NCI-H748 treated with DMSO at 0.1 percent for 48 hours (cell line): ENCODE measurements at regions not wholly inside any gene's neighbourhood (a gene's known extent, or its start where the extent isn't known, plus 50 kb on each side); places are given as distances from the start of the nearest gene placed in this dataset.

Experiments
- DNase-seq: peaks from one replicate; lab custom pipeline; 2025; lab: John Stamatoyannopoulos, UW

DNA sequence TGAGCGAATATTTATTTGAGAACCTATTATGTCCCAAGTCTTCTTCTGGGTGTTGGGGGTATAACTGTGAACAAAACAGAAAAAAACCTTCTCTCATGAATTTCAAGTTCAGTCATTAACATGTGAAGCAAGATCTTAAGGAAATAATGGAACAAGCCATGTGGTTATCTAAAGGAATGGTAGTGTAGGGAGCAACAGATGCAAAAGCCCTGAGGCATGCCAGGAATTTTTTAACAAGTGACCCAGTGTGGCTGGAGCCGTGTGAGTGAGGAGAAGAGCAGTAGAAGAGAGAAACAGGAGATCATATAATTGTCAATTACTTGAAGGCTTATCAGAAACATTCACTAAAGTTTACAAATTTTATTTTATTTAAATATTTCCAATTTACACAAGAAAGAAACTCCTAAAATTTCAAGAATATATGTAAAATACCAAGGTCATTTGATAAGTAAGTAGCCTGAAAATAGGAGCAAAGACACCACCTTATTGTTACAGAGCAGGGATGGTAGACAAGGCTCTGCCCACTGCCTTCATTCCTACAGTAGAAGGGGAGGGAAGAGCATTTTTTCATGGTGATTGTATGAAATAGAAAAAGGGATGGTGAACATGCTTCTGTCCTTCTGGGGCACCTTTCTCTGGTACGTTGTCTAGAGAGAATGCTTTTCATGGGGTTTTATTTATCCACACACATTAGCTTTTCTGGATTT, 345.1 kb downstream of the PLOD2 start:
- DNase-seq: no peak

DNA sequence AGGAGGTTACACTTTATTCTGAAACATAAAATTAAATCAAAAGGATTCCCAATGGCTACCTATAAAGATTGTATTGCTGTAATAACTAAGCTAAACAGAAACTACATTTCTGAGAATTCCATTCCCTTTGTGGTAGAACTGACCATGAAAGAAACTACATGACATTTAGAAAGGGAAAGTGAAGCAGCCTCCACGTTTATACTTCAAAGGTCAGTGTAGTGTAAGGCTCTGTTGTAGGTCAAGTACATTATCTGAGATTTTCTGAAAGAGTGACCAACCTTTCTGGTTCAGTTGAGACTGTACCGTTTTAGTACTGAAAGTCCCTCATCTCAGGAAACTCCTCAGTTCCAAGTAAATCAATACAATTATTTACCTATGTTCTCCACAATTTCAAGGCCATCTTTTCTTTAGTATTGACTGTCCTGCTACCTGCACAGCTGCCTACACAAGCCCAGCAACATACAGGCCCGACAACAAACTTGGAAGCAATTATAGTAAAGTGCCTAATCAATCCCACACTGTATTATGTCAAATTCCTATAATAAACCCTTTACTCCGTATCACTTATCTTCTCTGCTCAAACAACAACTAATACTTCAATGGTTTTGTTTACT, 343.0 kb downstream of the PLOD2 start:
- no peak for DNase-seq

DNA sequence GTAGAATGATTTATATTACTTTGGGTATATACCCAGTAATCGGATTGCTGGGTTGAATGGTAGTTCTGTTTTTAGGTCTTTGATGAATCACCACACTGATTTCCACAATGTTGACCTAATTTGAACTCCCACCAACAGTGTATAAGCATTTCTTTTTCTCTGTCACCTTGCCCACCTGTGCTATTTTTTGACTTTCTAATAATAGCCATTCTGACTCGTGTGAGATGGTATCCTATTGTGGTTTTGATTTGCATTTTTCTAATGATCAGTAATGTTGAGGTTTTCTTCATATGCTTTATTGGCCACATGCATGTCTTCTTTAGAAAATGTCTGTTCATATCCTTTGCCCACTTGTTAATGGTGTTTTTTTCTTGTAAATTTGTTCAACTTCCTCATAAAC, 340.8 kb downstream of the PLOD2 start:
- DNase-seq: no peak

DNA sequence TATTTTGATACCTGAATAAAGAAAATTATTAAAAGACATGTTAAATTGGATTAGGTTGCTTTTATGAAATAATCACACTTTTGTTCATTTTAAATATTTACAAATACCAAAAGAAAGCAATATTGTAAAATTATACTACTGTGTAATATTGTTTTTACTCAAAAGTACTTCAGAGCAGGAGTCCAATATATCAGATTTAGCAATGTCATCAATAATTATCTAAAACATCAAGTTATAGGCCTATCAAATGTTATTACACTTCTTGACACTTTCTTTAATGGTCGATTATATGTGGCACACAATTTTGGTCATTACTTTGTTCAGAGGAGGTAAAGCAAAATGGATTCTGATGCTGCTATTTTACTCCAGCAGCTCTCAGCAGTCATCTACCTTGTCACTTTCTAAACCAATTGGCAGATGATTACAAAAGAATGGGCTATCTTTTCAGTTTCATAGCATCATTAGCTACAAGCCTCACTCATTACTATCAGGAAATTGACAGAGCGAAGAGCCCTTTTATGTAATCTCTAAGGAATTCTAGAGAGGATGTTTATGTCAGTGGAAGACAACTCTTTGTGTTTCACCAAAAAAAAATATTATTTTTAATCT, 318.6 kb downstream of the PLOD2 start:
- no peak for DNase-seq

DNA sequence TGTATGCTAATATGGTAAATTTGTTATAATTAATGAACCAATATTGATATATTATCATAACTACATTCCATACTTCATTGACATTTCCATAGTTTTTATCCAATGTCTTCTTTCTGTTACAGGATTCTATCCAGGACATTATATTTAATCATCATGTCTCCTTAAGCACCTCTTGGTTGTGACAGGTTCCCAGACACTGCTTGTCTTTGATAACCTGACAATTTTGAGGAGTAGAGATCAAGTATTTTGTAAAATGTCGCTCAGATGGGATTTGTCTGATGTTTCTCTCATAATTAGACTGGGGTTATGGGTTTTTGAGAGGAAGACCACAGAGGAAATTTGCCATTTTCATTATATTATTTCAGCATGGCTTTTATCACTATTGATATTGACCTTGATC, 317.4 kb downstream of the PLOD2 start:
- no peak for DNase-seq

DNA sequence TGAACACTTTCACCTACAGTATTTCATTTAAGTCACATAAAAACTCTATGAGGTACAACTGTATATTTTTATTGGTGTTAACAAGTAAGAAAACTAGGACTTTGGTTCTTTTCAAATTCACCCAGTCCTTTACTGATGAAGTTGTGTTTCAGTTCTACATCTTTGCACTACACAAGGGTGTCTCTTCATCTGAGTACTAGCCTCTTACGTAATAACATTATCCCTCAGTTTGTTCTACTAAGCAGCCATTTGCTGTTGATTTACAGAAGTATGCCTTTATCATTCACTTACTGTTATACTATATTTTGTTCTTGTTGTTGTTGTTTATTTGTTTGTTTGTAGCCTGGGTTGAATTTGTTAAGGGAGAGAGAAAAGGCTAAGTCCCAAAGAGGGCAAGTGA, 311.9 kb downstream of the PLOD2 start:
- no peak for DNase-seq

DNA sequence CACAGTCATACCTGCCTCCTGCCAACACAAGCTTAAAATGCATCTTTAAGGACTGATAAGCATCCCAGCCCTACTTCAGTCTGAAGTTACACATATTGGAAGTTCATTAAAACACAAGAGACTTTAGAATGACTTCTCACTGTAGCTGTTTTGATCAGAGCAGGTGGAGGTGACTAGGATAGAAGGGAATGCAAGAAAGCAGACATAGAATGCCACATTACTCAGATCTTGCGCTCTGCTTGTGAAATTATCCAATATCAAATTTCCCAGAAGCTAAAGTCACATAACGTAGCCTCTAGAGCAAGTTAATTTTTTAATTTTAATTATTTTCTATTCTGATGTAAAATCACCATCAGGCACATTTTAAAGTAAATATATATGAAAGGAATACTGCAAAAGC, 306.5 kb downstream of the PLOD2 start:
- no peak for DNase-seq

DNA sequence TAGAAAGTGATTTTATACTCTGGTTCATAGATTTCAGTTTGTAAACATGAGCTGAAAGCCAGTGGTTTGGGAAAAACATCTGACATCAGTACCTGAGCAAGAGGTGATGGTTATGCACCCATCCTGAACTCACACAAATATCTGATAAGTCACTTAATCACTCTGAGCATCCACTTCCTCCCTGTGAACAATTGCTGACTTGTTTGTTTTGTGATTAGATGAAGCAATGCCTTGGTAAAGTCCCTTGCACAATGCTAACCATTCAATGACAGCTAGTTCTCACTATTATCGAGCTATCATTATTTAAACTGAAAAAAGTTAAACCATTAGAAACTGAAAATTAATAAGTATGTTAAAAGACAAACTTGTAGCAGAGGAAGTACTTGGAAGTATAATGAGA, 303.0 kb downstream of the PLOD2 start:
- peak; percentile 22 for DNase-seq

DNA sequence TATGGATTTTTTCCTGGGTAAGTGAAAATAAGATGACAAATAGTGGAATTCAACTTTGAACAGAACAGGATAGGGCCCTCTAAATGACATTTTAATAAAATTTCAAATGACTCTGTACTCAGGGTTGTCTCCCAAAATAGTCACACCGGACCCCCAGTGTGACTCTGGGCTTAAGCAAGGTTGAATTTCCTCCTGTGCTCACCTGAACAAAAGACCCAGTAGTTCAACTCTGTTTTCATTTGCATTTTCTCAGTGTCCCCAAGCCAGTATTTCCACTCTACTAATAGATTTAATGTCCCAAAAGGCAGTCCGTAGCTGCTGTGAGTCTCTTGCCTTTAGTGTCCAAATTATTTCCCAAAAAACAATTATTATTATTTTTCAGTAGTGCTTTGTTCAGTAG, 296.6 kb downstream of the PLOD2 start:
- DNase-seq: no peak

DNA sequence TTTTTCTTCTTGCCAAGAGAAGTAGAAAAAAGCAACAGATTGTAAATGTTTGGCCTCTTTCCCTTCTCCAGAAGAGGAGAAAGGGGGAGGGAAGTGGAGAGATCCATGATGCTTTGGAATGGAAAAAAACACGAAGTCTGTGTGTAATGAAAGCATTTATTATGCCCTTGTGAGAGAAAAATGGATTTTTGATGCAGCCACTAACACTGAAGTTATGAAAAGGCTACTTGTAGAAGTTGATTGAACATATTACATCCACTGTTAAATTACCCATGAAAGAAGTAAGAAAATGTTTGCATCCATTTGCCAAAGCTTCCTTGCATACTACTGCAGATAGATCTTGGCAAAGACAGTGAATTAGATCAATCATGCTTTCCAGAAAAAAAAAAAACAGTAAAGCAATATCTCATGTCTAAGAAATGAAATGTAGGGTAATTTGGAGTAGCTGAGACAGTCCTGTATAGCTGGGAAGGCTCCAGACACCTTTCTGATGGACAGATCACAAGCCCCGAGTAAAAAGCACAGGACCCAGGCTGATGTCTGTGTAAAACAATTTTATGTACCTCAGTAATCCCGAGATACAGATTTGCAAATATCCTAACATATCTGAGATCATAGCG, 295.5 kb downstream of the PLOD2 start:
- DNase-seq: no peak

DNA sequence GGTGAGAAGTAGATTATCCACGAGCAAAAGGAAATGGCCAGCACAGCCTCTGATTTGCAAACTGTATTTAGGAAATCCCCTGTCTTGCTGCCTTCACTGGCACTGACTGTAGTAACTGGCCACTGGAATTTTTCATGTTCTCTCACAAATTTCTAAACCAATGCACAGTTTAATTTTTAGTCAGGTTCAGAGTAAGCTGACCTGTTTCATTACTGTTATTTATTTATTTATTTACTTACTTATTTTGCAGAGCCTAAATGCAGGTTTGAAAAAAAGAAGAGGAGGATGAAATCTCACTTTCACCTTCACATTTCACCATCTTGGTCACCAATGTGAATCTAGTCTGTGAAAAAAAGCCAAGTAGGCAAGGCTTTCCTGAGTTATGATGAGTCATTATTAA, 291.0 kb downstream of the PLOD2 start:
- no peak for DNase-seq

DNA sequence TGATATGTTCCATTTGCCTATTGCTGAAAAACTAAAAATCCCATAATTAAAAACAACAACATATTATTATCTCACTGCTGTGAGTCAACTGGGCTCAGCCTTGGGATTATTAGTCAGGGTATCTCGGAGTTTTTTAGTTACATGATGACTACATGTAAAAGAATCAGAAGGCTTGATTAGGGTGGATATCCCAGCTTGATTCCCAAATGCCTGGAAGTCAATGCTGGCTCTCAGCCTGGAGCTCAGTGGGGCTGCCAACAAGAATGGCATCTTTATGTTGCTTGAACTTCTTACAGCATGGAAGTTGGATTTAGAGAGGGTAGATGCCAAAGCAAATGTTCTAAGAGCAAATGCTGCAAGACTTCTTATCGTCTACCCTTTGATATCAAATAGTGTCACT, 278.5 kb downstream of the PLOD2 start:
- no peak for DNase-seq

DNA sequence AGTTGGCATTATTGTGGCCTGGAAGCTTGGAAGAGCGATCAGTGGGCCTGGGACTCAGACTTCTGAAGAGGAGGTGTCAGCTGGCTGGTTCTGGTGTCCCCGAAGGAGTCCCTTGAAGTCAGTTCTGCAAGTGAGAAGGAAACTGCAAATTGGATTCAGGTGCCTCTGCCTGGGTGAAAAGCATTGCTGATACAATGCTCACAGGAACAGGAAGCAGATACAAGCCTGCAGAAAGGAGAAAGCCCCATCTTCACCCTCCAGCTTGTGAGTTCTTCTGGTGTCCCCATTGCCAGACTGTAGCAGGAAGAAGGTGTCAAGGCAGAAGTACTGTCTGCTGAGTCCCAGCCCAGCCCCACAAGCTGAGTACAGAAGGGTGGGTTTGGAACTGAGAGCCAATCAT, 271.3 kb downstream of the PLOD2 start:
- no peak for DNase-seq

DNA sequence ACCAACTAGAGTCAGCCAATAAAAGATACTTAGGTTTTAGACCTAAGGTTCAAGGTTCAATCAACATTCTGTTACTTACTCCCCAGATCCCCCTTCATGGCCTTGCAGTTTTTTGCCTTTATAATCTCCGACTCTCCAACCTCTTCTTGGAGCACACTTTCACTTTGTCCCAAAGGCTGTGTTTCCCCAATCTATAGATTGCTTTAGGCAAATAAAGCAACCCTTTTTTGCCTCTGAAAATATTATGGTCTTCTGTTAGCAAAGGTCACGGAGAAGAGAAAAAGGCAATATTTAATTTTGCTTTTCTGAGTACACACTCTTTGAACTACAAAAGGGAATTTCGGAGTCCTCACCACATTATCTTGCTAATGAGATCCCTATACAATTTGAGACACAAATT, 268.1 kb downstream of the PLOD2 start:
- DNase-seq: no peak

DNA sequence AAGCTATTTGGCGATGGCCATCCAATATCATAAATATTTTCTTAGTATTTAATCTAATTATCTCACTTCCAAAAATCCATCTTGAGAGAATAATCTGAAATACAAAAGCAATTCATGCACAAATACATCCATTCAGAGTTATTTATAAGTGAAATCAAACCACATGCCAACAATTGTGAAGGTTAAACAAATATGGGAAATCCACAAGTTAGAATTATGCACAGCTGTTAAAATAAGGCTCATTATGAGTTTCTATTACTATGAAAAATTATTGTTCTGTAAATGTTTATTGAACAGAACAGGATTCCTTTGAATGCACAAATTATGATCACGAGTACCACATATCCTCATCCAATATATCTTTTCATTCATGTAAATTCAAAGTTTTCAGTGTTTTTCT, 267.7 kb downstream of the PLOD2 start:
- DNase-seq: no peak

DNA sequence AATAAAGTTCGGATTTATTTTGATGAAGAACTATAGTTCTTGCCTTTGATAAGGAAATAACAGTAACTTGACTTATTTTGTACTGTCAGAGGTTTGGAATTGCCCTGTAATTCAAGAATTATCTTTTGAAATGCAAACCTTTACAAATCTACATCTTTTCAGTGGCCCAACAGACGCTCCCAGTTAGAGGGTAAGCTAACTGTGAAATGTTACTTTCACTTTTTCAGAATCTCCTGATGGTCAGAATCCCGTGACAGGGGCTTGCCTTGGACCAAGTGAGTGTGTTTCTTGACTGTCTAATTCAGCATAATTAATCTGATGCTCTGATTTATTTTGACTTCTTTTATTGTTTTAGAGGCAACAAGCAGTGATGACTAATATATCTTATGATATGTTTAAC, 262.5 kb downstream of the PLOD2 start:
- no peak for DNase-seq

DNA sequence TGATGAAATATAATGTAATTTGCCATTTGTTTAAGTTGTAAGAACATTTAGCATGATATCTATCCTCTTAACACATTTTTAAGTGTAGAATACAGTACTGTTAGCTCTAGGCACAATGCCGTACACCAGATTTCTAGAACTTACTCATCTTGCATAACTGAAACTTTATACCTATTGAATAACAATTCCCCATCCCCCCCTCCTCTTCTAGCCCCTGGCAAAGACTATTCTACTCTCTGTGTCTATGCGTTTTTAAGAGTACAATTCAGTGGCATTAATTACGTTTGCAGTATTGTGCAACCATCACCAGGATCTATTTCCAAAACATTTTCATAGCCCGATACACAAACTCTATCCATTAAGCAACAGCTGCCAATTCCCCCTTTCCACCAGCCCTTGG, 261.7 kb downstream of the PLOD2 start:
- DNase-seq: no peak

DNA sequence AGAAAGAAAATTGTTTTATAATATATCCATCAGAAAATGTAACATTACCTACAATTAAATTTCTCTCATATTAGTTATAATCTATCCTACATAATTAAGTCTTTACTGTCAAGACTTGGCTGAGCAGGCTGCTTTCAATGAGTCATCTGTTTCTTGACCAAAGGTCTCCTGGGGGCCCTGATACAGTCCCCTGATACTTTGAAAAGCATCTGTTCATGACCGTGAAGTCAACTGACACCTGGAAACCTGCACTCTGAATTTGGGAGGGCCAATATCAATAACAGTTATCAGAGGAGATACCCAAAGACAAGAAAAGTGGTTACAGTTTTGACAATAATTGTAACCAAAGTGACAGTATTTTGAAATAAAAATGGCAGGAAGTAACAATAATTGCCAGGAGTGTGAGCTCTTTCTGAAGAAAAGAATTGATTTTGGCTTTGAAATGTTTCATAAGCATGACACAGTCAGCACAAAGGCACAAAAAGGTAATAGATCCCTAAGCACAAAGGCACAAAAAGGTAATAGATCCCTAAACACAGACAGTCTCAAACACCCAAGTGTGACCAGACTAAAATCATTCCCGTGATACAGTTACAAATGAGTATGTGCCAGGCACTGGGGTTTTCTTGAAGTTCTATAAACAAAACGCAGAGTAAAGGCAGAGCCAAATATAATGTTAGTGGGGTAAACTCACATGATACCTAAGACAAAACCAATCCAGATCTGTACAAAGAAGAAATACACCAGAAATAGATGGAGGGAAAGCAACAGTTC, 260.7 kb downstream of the PLOD2 start:
- DNase-seq: no peak

DNA sequence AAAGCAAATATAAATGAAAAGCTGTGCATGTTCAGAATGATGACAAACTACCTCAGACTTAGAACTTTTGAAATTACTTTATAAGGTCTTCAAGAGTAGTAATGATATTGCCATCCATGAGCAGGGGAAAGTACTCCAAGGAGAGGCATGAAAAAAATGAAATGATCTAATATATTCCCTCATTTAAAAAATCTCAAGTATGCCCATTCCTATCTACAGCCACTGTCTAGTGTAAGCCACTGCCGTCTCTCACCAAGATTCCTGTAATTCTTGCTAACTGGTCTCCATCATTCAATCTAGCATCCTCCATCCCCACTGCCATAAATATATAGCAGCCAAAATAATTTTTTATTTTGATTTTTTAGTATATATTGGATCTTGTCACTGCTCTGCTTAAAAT, 258.8 kb downstream of the PLOD2 start:
- no peak for DNase-seq

DNA sequence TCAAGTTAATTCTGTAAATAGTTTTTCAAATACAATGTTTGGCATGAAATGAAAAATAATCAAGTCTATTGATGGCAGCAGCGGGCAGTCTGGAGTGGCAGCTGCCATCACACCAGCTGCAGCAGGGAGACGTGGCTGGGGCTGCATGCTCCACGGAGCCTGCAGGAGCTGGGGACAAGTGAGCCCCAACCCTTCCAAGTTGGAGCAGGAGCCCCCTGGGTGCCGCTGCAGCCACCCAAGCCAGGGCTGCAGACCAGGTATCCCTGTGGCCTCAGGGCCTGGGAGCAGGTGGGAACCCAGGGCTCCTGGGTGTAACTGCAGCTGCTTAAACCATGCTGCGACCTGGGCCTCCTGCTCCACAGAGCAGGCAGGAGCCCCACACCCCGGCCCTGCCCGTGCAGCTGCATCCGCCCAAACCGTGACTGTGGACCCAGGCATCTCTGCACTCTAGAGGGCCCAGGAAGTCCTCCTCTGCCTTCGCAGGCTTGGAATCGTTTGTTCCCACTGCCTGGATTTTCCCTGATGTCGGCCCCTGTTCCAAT, 257.4 kb downstream of the PLOD2 start:
- no peak for DNase-seq

DNA sequence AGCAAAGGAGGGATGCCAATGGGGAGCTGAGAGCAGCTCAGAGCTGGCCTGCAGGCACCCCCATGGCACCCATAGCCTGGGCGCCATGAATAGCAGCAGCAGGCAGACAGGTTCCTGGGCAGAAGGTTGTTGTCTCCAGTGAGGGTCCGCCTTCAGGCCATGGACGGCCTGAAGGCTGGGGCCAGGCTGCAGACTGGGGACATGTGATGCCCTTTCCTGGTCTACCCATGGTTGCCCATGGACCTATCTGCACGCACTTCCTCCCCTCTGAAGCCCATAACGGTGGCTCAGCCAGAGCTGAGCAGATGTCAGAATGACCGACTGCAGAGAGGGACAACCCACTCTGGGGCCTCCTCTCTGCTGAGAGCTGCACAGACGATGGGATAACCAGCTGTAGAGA, 256.8 kb downstream of the PLOD2 start:
- DNase-seq: no peak

DNA sequence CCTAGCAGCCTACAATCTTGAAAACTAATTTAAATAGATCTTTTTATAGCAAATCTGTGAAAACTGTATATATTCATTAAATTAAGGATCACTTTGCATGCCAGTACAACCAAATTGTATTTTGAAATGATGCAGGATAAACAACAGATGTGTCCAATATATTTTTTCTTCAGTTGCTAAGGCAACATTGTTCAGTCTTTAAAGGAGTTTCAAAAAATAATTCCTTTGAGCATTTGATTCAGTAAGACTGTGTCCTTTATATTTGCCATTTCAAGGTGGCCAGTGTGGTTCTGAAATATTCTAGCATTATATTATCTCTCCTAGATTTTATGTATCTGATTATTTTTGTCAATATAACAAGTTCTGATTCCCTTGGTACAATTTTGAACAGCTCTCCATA, 254.7 kb downstream of the PLOD2 start:
- no peak for DNase-seq
